ENCODE measurements at regions not wholly inside any gene's neighbourhood (a gene's known extent, or its start where the extent isn't known, plus 50 kb on each side); places are given as distances from the start of the nearest gene placed in this dataset.

DNA sequence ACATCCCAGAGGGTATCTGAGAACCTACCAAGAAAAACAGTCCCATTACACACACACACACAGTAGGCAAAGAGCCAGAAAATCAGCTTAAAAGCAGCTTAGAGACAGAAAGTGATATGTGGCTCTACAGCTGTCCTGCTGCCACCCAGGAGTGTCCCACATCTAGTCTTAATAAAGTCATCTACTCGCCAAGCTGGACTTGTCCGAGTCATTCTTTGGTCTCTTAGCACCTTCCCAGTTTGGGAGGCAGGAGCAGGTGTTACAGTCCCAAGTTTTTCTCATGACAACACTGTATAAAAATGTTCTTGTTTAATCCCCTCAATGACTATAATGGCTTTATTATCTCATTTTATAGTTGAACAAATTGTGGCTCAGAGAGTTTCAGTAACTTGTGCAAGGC, 252.5 kb upstream of the CASK start:
- TF ChIP-seq CTCF (IDR thresholded peaks at IDR 0.05; ENCODE audit: low read length), result no peak
- no peak for TF ChIP-seq EZH2 (IDR thresholded peaks at IDR 0.05; ENCODE audit: borderline replicate concordance, low read length)

Measured in OCI-LY1 (cell line).